HEK293 (cell line): ENCODE measurements at regions not wholly inside any gene's neighbourhood (a gene's known extent, or its start where the extent isn't known, plus 50 kb on each side); places are given as distances from the start of the nearest gene placed in this dataset.

Source experiments
- EGR2 ChIP-seq: fragments of 450-650 bp; formaldehyde crosslinking; IDR thresholded peaks from 2 replicates; pipeline ENCODE4 v1.5.1; 2016; ENCODE audit warnings: low read depth, missing biosample characterization, missing genetic modification characterization
- KLF16 ChIP-seq: fragments of 450-650 bp; formaldehyde crosslinking; IDR thresholded peaks from 2 replicates; pipeline ENCODE4 v1.5.1; 2017; ENCODE audit warnings: missing biosample characterization, missing genetic modification characterization
- REPIN1 ChIP-seq: fragments of 450-650 bp; formaldehyde crosslinking; IDR thresholded peaks from 2 replicates; pipeline ENCODE4 v1.5.1; 2017; ENCODE audit warnings: missing biosample characterization, missing genetic modification characterization, low read depth
- ZBTB20 ChIP-seq: fragments of 450-650 bp; formaldehyde crosslinking; IDR thresholded peaks from 2 replicates; pipeline ENCODE4 v1.5.1; 2016; ENCODE audit warnings: missing biosample characterization, missing genetic modification characterization
- ZIC2 ChIP-seq: fragments of 450-650 bp; formaldehyde crosslinking; IDR thresholded peaks from 2 replicates; pipeline ENCODE4 v1.5.1; 2016; ENCODE audit warnings: missing biosample characterization, missing genetic modification characterization
- ZNF777 ChIP-seq: fragments of 450-650 bp; formaldehyde crosslinking; IDR thresholded peaks from 2 replicates; pipeline ENCODE4 v1.5.1; 2017; ENCODE audit warnings: missing biosample characterization, missing genetic modification characterization, borderline replicate concordance
- ZSCAN16 ChIP-seq: fragments of 450-650 bp; formaldehyde crosslinking; IDR thresholded peaks from 2 replicates; pipeline ENCODE4 v1.5.1; 2016; ENCODE audit warnings: missing biosample characterization, missing genetic modification characterization
- TF ChIP-seq, protein P1 (sequence below): fragments of 450-650 bp; formaldehyde crosslinking; IDR thresholded peaks from 2 replicates; pipeline ENCODE4 v1.5.1; 2016; ENCODE audit warnings: missing biosample characterization, missing genetic modification characterization
- TF ChIP-seq, protein P2 (sequence below): fragments of 450-650 bp; formaldehyde crosslinking; IDR thresholded peaks from 2 replicates; pipeline ENCODE4 v1.5.1; 2016; ENCODE audit warnings: missing biosample characterization, missing genetic modification characterization

DNA sequence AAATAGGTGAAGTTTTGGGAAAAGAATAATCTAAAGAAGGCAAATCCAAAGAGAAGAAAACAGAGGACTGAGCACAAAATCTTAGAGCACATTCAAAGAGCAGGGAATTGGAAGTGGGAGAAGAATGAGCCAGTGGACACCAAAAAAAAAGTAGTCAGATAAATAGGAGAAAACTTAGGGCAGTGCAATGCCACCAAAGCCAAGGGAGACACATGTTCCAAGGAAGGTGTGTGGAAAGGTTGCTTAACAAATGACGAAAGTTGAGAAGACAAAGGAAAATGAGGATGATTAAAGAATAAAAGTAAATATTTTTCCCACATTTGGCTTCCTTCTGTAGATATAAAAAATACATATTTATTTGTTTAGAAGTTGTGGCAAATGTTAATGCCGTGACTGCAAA, 237.6 kb downstream of the TANC2 start:
- TF ChIP-seq, protein P1, sequence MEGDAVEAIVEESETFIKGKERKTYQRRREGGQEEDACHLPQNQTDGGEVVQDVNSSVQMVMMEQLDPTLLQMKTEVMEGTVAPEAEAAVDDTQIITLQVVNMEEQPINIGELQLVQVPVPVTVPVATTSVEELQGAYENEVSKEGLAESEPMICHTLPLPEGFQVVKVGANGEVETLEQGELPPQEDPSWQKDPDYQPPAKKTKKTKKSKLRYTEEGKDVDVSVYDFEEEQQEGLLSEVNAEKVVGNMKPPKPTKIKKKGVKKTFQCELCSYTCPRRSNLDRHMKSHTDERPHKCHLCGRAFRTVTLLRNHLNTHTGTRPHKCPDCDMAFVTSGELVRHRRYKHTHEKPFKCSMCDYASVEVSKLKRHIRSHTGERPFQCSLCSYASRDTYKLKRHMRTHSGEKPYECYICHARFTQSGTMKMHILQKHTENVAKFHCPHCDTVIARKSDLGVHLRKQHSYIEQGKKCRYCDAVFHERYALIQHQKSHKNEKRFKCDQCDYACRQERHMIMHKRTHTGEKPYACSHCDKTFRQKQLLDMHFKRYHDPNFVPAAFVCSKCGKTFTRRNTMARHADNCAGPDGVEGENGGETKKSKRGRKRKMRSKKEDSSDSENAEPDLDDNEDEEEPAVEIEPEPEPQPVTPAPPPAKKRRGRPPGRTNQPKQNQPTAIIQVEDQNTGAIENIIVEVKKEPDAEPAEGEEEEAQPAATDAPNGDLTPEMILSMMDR (tag by site-specific recombination), result no peak
- TF ChIP-seq, protein P2, sequence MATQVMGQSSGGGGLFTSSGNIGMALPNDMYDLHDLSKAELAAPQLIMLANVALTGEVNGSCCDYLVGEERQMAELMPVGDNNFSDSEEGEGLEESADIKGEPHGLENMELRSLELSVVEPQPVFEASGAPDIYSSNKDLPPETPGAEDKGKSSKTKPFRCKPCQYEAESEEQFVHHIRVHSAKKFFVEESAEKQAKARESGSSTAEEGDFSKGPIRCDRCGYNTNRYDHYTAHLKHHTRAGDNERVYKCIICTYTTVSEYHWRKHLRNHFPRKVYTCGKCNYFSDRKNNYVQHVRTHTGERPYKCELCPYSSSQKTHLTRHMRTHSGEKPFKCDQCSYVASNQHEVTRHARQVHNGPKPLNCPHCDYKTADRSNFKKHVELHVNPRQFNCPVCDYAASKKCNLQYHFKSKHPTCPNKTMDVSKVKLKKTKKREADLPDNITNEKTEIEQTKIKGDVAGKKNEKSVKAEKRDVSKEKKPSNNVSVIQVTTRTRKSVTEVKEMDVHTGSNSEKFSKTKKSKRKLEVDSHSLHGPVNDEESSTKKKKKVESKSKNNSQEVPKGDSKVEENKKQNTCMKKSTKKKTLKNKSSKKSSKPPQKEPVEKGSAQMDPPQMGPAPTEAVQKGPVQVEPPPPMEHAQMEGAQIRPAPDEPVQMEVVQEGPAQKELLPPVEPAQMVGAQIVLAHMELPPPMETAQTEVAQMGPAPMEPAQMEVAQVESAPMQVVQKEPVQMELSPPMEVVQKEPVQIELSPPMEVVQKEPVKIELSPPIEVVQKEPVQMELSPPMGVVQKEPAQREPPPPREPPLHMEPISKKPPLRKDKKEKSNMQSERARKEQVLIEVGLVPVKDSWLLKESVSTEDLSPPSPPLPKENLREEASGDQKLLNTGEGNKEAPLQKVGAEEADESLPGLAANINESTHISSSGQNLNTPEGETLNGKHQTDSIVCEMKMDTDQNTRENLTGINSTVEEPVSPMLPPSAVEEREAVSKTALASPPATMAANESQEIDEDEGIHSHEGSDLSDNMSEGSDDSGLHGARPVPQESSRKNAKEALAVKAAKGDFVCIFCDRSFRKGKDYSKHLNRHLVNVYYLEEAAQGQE, result no peak
- TF ChIP-seq ZNF777 (tag by site-specific recombination), result no peak
- no peak for TF ChIP-seq EGR2 (tag by site-specific recombination)
- TF ChIP-seq REPIN1 (tag by site-specific recombination), result no peak
- TF ChIP-seq ZBTB20 (tag by site-specific recombination), result no peak
- no peak for TF ChIP-seq KLF16
- TF ChIP-seq ZSCAN16, result no peak
- TF ChIP-seq ZIC2 (tag by site-specific recombination), result no peak
